ENCODE measurements at regions not wholly inside any gene's neighbourhood (a gene's known extent, or its start where the extent isn't known, plus 50 kb on each side); places are given as distances from the start of the nearest gene placed in this dataset.

GRCh38 chr11:105206633-105207032, 67.1 kb upstream of the CARD18 start:
- no peak for TF ChIP-seq CEBPB (IDR thresholded peaks at IDR 0.05)
- no peak for TF ChIP-seq FOXM1 (IDR thresholded peaks at IDR 0.05; ENCODE audit: borderline replicate concordance, low read depth)
- TF ChIP-seq EP300 (IDR thresholded peaks at IDR 0.05; ENCODE audit: borderline replicate concordance) = no peak
- TF ChIP-seq TEAD4 (IDR thresholded peaks at IDR 0.05) = no peak
- no peak for TF ChIP-seq ZBTB7A (IDR thresholded peaks at IDR 0.05; ENCODE audit: low read depth)
- no peak for TF ChIP-seq NFIC (IDR thresholded peaks at IDR 0.05)
- no peak for TF ChIP-seq YY1 (IDR thresholded peaks at IDR 0.05; ENCODE audit: low read depth)
- TF ChIP-seq EGR1 (IDR thresholded peaks at IDR 0.05) = no peak

GRCh38 chr11:105204636-105205035, 65.1 kb upstream of the CARD18 start:
- TF ChIP-seq TCF12 (IDR thresholded peaks at IDR 0.05; ENCODE audit: low read depth) (no peak), MAX (IDR thresholded peaks at IDR 0.05) (no peak), EGR1 (IDR thresholded peaks at IDR 0.05) (no peak), TEAD4 (IDR thresholded peaks at IDR 0.05) (no peak), YY1 (IDR thresholded peaks at IDR 0.05; ENCODE audit: low read depth) (no peak), FOXM1 (IDR thresholded peaks at IDR 0.05; ENCODE audit: borderline replicate concordance, low read depth) (no peak), REST (IDR thresholded peaks at IDR 0.05; ENCODE audit: low read depth) (no peak)

- TF ChIP-seq TAF1 (IDR thresholded peaks at IDR 0.05; ENCODE audit: low read depth) (no peak), YY1 (IDR thresholded peaks at IDR 0.05; ENCODE audit: low read depth) (no peak), USF1 (IDR thresholded peaks at IDR 0.05) (no peak), NFIC (IDR thresholded peaks at IDR 0.05) (no peak), TCF12 (IDR thresholded peaks at IDR 0.05; ENCODE audit: low read depth) (no peak), EGR1 (IDR thresholded peaks at IDR 0.05) (no peak)
Measured at GRCh38 chr11:105203569-105204240, 64.1 kb upstream of the CARD18 start.

- TF ChIP-seq NFIC (IDR thresholded peaks at IDR 0.05) (no peak), YY1 (IDR thresholded peaks at IDR 0.05; ENCODE audit: low read depth) (no peak), EP300 (IDR thresholded peaks at IDR 0.05; ENCODE audit: borderline replicate concordance) (no peak), CREB1 (IDR thresholded peaks at IDR 0.05; ENCODE audit: low read depth) (no peak), MAX (IDR thresholded peaks at IDR 0.05) (no peak), EGR1 (IDR thresholded peaks at IDR 0.05) (no peak), USF1 (IDR thresholded peaks at IDR 0.05) (no peak), REST (IDR thresholded peaks at IDR 0.05; ENCODE audit: low read depth) (no peak), TEAD4 (IDR thresholded peaks at IDR 0.05) (no peak), TCF12 (IDR thresholded peaks at IDR 0.05; ENCODE audit: low read depth) (no peak), ZBTB7A (IDR thresholded peaks at IDR 0.05; ENCODE audit: low read depth) (no peak), FOXM1 (IDR thresholded peaks at IDR 0.05; ENCODE audit: borderline replicate concordance, low read depth) (no peak), RAD21 (IDR thresholded peaks at IDR 0.05; ENCODE audit: low read depth) (no peak), CEBPB (IDR thresholded peaks at IDR 0.05) (no peak), TAF1 (IDR thresholded peaks at IDR 0.05; ENCODE audit: low read depth) (no peak)
Measured at GRCh38 chr11:105202844-105203548, 63.4 kb upstream of the CARD18 start.

GRCh38 chr11:105202422-105202821, 62.9 kb upstream of the CARD18 start:
- TF ChIP-seq CREB1 (IDR thresholded peaks at IDR 0.05; ENCODE audit: low read depth) (no peak), ZBTB7A (IDR thresholded peaks at IDR 0.05; ENCODE audit: low read depth) (no peak)

GRCh38 chr11:105201166-105201565, 61.6 kb upstream of the CARD18 start:
- TF ChIP-seq RAD21 (IDR thresholded peaks at IDR 0.05; ENCODE audit: low read depth) (no peak), EGR1 (IDR thresholded peaks at IDR 0.05) (no peak), TEAD4 (IDR thresholded peaks at IDR 0.05) (no peak), MAX (IDR thresholded peaks at IDR 0.05) (no peak), USF1 (IDR thresholded peaks at IDR 0.05) (no peak), NFIC (IDR thresholded peaks at IDR 0.05) (no peak), CEBPB (IDR thresholded peaks at IDR 0.05) (no peak), TCF12 (IDR thresholded peaks at IDR 0.05; ENCODE audit: low read depth) (no peak), TAF1 (IDR thresholded peaks at IDR 0.05; ENCODE audit: low read depth) (no peak), YY1 (IDR thresholded peaks at IDR 0.05; ENCODE audit: low read depth) (no peak), EP300 (IDR thresholded peaks at IDR 0.05; ENCODE audit: borderline replicate concordance) (no peak), REST (IDR thresholded peaks at IDR 0.05; ENCODE audit: low read depth) (no peak), ZBTB7A (IDR thresholded peaks at IDR 0.05; ENCODE audit: low read depth) (no peak), FOXM1 (IDR thresholded peaks at IDR 0.05; ENCODE audit: borderline replicate concordance, low read depth) (no peak), CREB1 (IDR thresholded peaks at IDR 0.05; ENCODE audit: low read depth) (no peak)
